Smooth muscle cell (in vitro differentiated cells): ENCODE measurements at regions not wholly inside any gene's neighbourhood (a gene's known extent, or its start where the extent isn't known, plus 50 kb on each side); places are given as distances from the start of the nearest gene placed in this dataset.

Source experiments
- DNase-seq: peaks from one replicate; lab custom pipeline; 2025; ENCODE audit not compliant: unreplicated experiment; lab: John Stamatoyannopoulos, UW
- H2AFZ ChIP-seq: fragments of 200-600 bp; sonication (generic); 2 replicates; pipeline ENCODE4 v1.6.0; 2016; ENCODE audit warnings: antibody characterized with exemption, low read depth, mild to moderate bottlenecking
- H3F3A ChIP-seq: fragments of 200-600 bp; sonication (generic); 2 replicates; pipeline ENCODE4 v1.6.0; 2017; ENCODE audit warnings: antibody characterized with exemption, low read depth
- H3K27ac ChIP-seq: fragments of 200-600 bp; sonication (generic); 2 replicates; pipeline ENCODE4 v1.5.1; 2016; ENCODE audit warnings: low read depth, mild to moderate bottlenecking
- H3K27me3 ChIP-seq: fragments of 200-600 bp; sonication (generic); 2 replicates; pipeline ENCODE4 v1.6.1; 2016; ENCODE audit warnings: low read depth, mild to moderate bottlenecking
- H3K36me3 ChIP-seq: fragments of 200-600 bp; sonication (generic); 2 replicates; pipeline ENCODE4 v1.5.1; 2016; ENCODE audit warnings: low read depth
- H3K4me1 ChIP-seq: fragments of 200-600 bp; sonication (generic); 2 replicates; pipeline ENCODE4 v1.5.1; 2016; ENCODE audit warnings: low read depth
- H3K4me2 ChIP-seq: fragments of 200-600 bp; sonication (generic); 2 replicates; pipeline ENCODE4 v1.6.0; 2016; ENCODE audit warnings: mild to moderate bottlenecking
- H3K4me3 ChIP-seq: fragments of 200-600 bp; sonication (generic); 2 replicates; pipeline ENCODE4 v1.5.1; 2016; ENCODE audit warnings: mild to moderate bottlenecking
- H3K79me2 ChIP-seq: fragments of 200-600 bp; sonication (generic); 2 replicates; pipeline ENCODE4 v1.6.0; 2016; ENCODE audit warnings: low read depth, mild to moderate bottlenecking
- H3K9ac ChIP-seq: fragments of 200-600 bp; sonication (generic); 2 replicates; pipeline ENCODE4 v1.6.0; 2016; ENCODE audit warnings: low read depth
- H3K9me3 ChIP-seq: fragments of 200-600 bp; sonication (generic); replicated peaks from 2 replicates; pipeline ENCODE4 v1.5.1; 2016; ENCODE audit warnings: low read depth
- H4K20me1 ChIP-seq: fragments of 200-600 bp; sonication (generic); 2 replicates; pipeline ENCODE4 v1.6.0; 2016; ENCODE audit warnings: low read depth
- CTCF ChIP-seq: fragments of 200-600 bp; sonication (generic); IDR thresholded peaks from 2 replicates; pipeline ENCODE4 v1.5.1; 2017; ENCODE audit warnings: borderline replicate concordance, mild to moderate bottlenecking, antibody characterized with exemption; ENCODE audit not compliant: insufficient read depth, poor library complexity, severe bottlenecking
- WGBS: methylation state at CpG from one replicate; pipeline ENCODE4 v1.1.7; 2016; ENCODE audit warnings: low lambda C conversion rate; 5-methylcytosine and 5-hydroxymethylcytosine counted together

- H3K36me3 ChIP-seq: no peaks in the 10 kb centered on the region
- no peak overlapping the region for H3K4me2 ChIP-seq
- H3K4me3 ChIP-seq: no peak overlapping the region
- no peak overlapping the region for H3K27ac ChIP-seq
- no peak overlapping the region for H3K9ac ChIP-seq
- no peak for TF ChIP-seq CTCF
- H4K20me1 ChIP-seq: no peaks in the 10 kb centered on the region
- no peak for DNase-seq
- H3K9me3 ChIP-seq: no peaks in the 10 kb centered on the region
- no peaks in the 10 kb centered on the region for H3F3A ChIP-seq
- peaks cover 16% of the 10 kb centered on the region for H3K27me3 ChIP-seq
- H2AFZ ChIP-seq: peak overlapping the region; percentile 10
- H3K79me2 ChIP-seq: no peaks in the 10 kb centered on the region
- no peaks in the 10 kb centered on the region for H3K4me1 ChIP-seq
Measured at GRCh38 chr1:83770319-83770661, 228.6 kb downstream of the TTLL7 start.

GRCh38 chr1:83769594-83770318 is 229.2 kb downstream of the TTLL7 start:
- 70% methylated on average over 3 of the region's 3 CpGs for WGBS
- H3K27me3 ChIP-seq: peaks cover 20% of the 10 kb centered on the region
- no peaks in the 10 kb centered on the region for H3F3A ChIP-seq
- H3K4me1 ChIP-seq: peaks cover 4% of the 10 kb centered on the region
- no peak overlapping the region for H3K27ac ChIP-seq
- no peak for TF ChIP-seq CTCF
- no peaks in the 10 kb centered on the region for H4K20me1 ChIP-seq
- H3K79me2 ChIP-seq: no peaks in the 10 kb centered on the region
- no peaks in the 10 kb centered on the region for H3K36me3 ChIP-seq
- no peaks in the 10 kb centered on the region for H3K9me3 ChIP-seq
- no peak overlapping the region for H3K4me3 ChIP-seq
- H3K9ac ChIP-seq: no peak overlapping the region
- DNase-seq: no peak
- H3K4me2 ChIP-seq: no peak overlapping the region
- peak overlapping the region; percentile 10 for H2AFZ ChIP-seq

- Histone ChIP-seq H3K79me2 (no peaks in the 10 kb centered on the region), H3K9ac (no peak overlapping the region), H3K36me3 (no peaks in the 10 kb centered on the region), H3K9me3 (no peaks in the 10 kb centered on the region), H3K27ac (no peak overlapping the region), H2AFZ (no peak overlapping the region), H3K4me3 (no peak overlapping the region), H3K4me1 (peaks cover 11% of the 10 kb centered on the region), H3K4me2 (no peak overlapping the region), H3F3A (no peaks in the 10 kb centered on the region), H4K20me1 (no peaks in the 10 kb centered on the region), H3K27me3 (peaks cover 21% of the 10 kb centered on the region)
- no peak for TF ChIP-seq CTCF
- no peak for DNase-seq
- WGBS: 85% methylated on average over 3 of the region's 3 CpGs
Measured at GRCh38 chr1:83769072-83769471, 229.9 kb downstream of the TTLL7 start.

GRCh38 chr1:83766241-83766691 is 232.7 kb downstream of the TTLL7 start:
- Histone ChIP-seq H3K36me3 (no peaks in the 10 kb centered on the region), H4K20me1 (no peaks in the 10 kb centered on the region), H3K79me2 (no peaks in the 10 kb centered on the region), H3K4me2 (no peak overlapping the region), H3F3A (no peaks in the 10 kb centered on the region), H3K9me3 (no peaks in the 10 kb centered on the region), H3K27me3 (peaks cover 31% of the 10 kb centered on the region), H3K4me1 (peaks cover 32% of the 10 kb centered on the region), H3K4me3 (no peak overlapping the region), H2AFZ (no peak overlapping the region), H3K27ac (no peak overlapping the region), H3K9ac (no peak overlapping the region)
- TF ChIP-seq CTCF: no peak
- DNase-seq: no peak
- 91% methylated on average over 1 of the region's 1 CpG for WGBS
